Suprapubic skin (tissue), 4 donors: ENCODE measurements at regions not wholly inside any gene's neighbourhood (a gene's known extent, or its start where the extent isn't known, plus 50 kb on each side); places are given as distances from the start of the nearest gene placed in this dataset.

Experiments
- DNase-seq, 2 donors: peaks; one replicate each; pipeline ENCODE4 v3.0.0-alpha.2; 2019; ENCODE audit warnings: low spot score in 2 of 2
- H3K27ac ChIP-seq: fragments of 200-600 bp; sonication (generic); one replicate; pipeline ENCODE4 v1.5.1; 2019
- H3K27me3 ChIP-seq: fragments of 200-600 bp; sonication (generic); one replicate; pipeline ENCODE4 v1.5.1; 2019
- H3K36me3 ChIP-seq: fragments of 200-600 bp; sonication (generic); one replicate; pipeline ENCODE4 v1.5.1; 2019
- H3K4me1 ChIP-seq: fragments of 200-600 bp; sonication (generic); one replicate; pipeline ENCODE4 v1.5.1; 2019
- H3K4me3 ChIP-seq: fragments of 200-600 bp; sonication (generic); one replicate; pipeline ENCODE4 v1.5.1; 2019; ENCODE audit warnings: mild to moderate bottlenecking
- H3K9me3 ChIP-seq: fragments of 200-600 bp; sonication (generic); one replicate; pipeline ENCODE4 v1.5.1; 2019
- EP300 ChIP-seq: sonication (generic); formaldehyde crosslinking; IDR thresholded peaks from one replicate; pipeline ENCODE4 v1.6.1; 2017; ENCODE audit warnings: antibody characterized with exemption
- POLR2A ChIP-seq, 2 donors: fragments of 450-650 bp; IDR thresholded peaks; one replicate each; pipeline ENCODE4 v1.6.1; 2017; ENCODE audit warnings: antibody characterized with exemption in 2 of 2, mild to moderate bottlenecking in 2 of 2, moderate library complexity in 2 of 2
- POLR2AphosphoS5 ChIP-seq, 3 donors: sonication (generic); formaldehyde crosslinking; IDR thresholded peaks; one replicate each; pipeline ENCODE4 v1.6.1; 2017; ENCODE audit warnings: antibody characterized with exemption in 3 of 3
- WGBS: methylation state at CpG from one replicate; pipeline ENCODE4 v1.1.5; 2018; 5-methylcytosine and 5-hydroxymethylcytosine counted together
- TF ChIP-seq, protein P1 (sequence below), 2 donors: fragments of 200-600 bp in 1 of 2; fragments of 450-650 bp in 1 of 2; sonication (generic) in 1 of 2; IDR thresholded peaks; one replicate each; pipeline ENCODE4 v1.5.1; 2016 to 2019; ENCODE audit warnings: antibody characterized with exemption in 2 of 2, mild to moderate bottlenecking in 1 of 2, moderate library complexity in 1 of 2

GRCh38 chr11:114774599-114775361 is 96.5 kb downstream of the NXPE2 start:
- TF ChIP-seq POLR2A (IDR thresholded peaks at IDR 0.05) = no peak
- no peak for TF ChIP-seq EP300
- no peak for TF ChIP-seq POLR2AphosphoS5 (IDR thresholded peaks at IDR 0.05)
- TF ChIP-seq, protein P1, sequence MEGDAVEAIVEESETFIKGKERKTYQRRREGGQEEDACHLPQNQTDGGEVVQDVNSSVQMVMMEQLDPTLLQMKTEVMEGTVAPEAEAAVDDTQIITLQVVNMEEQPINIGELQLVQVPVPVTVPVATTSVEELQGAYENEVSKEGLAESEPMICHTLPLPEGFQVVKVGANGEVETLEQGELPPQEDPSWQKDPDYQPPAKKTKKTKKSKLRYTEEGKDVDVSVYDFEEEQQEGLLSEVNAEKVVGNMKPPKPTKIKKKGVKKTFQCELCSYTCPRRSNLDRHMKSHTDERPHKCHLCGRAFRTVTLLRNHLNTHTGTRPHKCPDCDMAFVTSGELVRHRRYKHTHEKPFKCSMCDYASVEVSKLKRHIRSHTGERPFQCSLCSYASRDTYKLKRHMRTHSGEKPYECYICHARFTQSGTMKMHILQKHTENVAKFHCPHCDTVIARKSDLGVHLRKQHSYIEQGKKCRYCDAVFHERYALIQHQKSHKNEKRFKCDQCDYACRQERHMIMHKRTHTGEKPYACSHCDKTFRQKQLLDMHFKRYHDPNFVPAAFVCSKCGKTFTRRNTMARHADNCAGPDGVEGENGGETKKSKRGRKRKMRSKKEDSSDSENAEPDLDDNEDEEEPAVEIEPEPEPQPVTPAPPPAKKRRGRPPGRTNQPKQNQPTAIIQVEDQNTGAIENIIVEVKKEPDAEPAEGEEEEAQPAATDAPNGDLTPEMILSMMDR (IDR thresholded peaks at IDR 0.05) = peak in 1 of 2 donors; percentile 36
- no peak overlapping the region for H3K27ac ChIP-seq
- H3K36me3 ChIP-seq = no peaks in the 10 kb centered on the region
- H3K27me3 ChIP-seq = peaks cover 20% of the 10 kb centered on the region
- no peak for DNase-seq
- WGBS = 46% methylated on average over 15 of the region's 19 CpGs
- H3K4me3 ChIP-seq = no peak overlapping the region
- H3K4me1 ChIP-seq = no peaks in the 10 kb centered on the region
- H3K9me3 ChIP-seq = no peaks in the 10 kb centered on the region

- Histone ChIP-seq H3K4me3 (no peak overlapping the region), H3K36me3 (no peaks in the 10 kb centered on the region), H3K27me3 (peaks cover 19% of the 10 kb centered on the region), H3K27ac (no peak overlapping the region), H3K9me3 (no peaks in the 10 kb centered on the region), H3K4me1 (no peaks in the 10 kb centered on the region)
- no peak for DNase-seq
- no peak for TF ChIP-seq POLR2AphosphoS5 (IDR thresholded peaks at IDR 0.05)
- TF ChIP-seq POLR2A (IDR thresholded peaks at IDR 0.05) = no peak
- TF ChIP-seq, protein P1 (IDR thresholded peaks at IDR 0.05) = no peak
- no peak for TF ChIP-seq EP300
- 48% methylated on average over 17 of the region's 19 CpGs for WGBS
Observed at GRCh38 chr11:114775875-114776621, 97.7 kb downstream of the NXPE2 start.

DNA sequence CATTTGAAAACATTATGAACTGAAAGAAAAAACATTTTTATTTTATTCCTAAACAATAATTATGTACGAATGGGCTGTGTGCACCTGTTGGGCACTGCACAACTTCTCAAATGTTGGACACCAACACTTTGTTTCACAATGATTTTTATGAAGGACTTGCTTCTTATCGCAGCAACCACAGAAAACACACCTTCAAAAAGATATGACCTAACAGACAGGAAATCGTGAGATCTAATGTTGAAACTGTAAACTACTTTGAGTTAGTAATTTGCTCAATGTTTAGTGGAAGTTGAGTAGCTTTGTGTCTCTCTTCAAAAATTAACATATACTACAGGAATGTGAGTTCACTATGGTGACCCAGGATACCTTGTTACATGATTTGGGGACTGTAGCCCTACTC is 98.6 kb downstream of the NXPE2 start:
- Histone ChIP-seq H3K9me3 (no peaks in the 10 kb centered on the region), H3K27ac (no peak overlapping the region), H3K27me3 (peaks cover 17% of the 10 kb centered on the region), H3K4me3 (no peak overlapping the region), H3K4me1 (no peaks in the 10 kb centered on the region), H3K36me3 (no peaks in the 10 kb centered on the region)
- DNase-seq = no peak
- no peak for TF ChIP-seq POLR2AphosphoS5 (IDR thresholded peaks at IDR 0.05)
- TF ChIP-seq POLR2A (IDR thresholded peaks at IDR 0.05) = no peak
- TF ChIP-seq, protein P1 (IDR thresholded peaks at IDR 0.05) = no peak
- TF ChIP-seq EP300 = no peak
- WGBS = 86% methylated on average over 3 of the region's 3 CpGs

GRCh38 chr11:114779189-114779588 is 100.9 kb downstream of the NXPE2 start:
- no peak for DNase-seq
- WGBS = 88% methylated on average over 10 of the region's 10 CpGs
- Histone ChIP-seq H3K9me3 (no peaks in the 10 kb centered on the region), H3K4me3 (no peak overlapping the region), H3K4me1 (no peaks in the 10 kb centered on the region), H3K27me3 (peaks cover 15% of the 10 kb centered on the region), H3K27ac (no peak overlapping the region), H3K36me3 (no peaks in the 10 kb centered on the region)
- TF ChIP-seq EP300 = no peak
- TF ChIP-seq, protein P1 (IDR thresholded peaks at IDR 0.05) = no peak
- TF ChIP-seq POLR2A (IDR thresholded peaks at IDR 0.05) = no peak
- TF ChIP-seq POLR2AphosphoS5 (IDR thresholded peaks at IDR 0.05) = no peak

GRCh38 chr11:114782650-114783310 is 104.5 kb downstream of the NXPE2 start:
- WGBS = 61% methylated on average over 13 of the region's 13 CpGs

More at GRCh38 chr11:114782650-114783310, 104.5 kb downstream of the NXPE2 start:
- Histone ChIP-seq H3K4me1 (no peaks in the 10 kb centered on the region), H3K9me3 (no peaks in the 10 kb centered on the region), H3K36me3 (no peaks in the 10 kb centered on the region), H3K27me3 (peaks cover 9% of the 10 kb centered on the region), H3K4me3 (no peak overlapping the region), H3K27ac (no peak overlapping the region)
- DNase-seq = no peak
- TF ChIP-seq, protein P1 (IDR thresholded peaks at IDR 0.05) = no peak
- no peak for TF ChIP-seq EP300
- TF ChIP-seq POLR2AphosphoS5 (IDR thresholded peaks at IDR 0.05) = no peak
- no peak for TF ChIP-seq POLR2A (IDR thresholded peaks at IDR 0.05)
